ENCODE measurements at regions not wholly inside any gene's neighbourhood (a gene's known extent, or its start where the extent isn't known, plus 50 kb on each side); places are given as distances from the start of the nearest gene placed in this dataset.
"Not testable (repeated sequence)": the region's sequence is repeated elsewhere in the genome, so short reads cannot be mapped to it uniquely, and the experiment has no call there.

DNA sequence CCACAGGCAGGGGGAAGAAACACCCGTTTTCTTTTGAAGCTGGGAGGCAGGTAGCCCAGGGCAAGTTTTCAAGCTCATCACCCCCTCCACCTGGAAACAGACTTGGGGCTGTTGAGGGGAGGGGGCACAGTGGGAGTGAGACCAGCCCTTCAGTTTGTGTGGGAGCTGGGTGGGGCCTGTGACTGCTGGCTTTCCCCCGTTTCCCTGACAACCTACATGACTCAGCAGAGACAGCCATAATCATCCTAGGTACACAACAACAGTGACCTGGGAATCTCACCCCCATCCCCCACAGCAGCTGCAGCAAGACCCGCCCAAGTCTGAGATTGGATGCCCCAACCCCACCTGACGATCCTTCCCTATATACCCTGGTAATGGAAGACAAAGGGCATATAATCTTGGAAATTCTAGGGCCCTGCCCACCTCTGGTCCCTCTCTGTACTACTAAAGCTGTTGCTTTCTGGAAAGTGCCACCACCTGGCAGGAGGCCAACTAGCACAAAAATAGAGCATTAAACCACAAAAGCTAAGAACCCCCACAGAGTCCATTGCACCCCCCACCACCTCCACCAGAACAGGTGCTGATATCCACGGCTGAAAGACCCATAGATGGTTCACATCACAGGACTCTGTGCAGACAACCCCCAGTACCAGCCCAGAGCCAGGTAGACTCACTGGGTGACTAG, 422.2 kb upstream of the SGO1 start:
- no peak for DNase-seq

DNA sequence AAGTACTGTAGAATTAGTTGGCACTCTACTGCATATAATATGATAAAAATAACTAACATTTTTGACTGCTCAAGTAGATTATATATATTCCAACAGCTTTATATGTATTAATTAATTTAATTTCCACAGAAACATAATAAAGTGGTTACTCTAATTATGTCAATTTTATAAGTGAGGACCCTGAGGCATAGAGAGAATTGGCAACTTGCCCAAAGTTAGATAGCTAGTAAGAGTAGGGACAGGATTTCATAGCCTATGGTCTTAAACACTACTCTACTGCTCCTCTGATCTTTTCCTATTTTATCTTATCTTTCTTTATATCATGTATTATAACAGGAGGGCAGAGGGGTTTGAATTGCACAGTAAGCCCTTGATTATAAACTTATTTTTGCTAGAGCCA, 418.7 kb upstream of the SGO1 start:
- DNase-seq = no peak

DNA sequence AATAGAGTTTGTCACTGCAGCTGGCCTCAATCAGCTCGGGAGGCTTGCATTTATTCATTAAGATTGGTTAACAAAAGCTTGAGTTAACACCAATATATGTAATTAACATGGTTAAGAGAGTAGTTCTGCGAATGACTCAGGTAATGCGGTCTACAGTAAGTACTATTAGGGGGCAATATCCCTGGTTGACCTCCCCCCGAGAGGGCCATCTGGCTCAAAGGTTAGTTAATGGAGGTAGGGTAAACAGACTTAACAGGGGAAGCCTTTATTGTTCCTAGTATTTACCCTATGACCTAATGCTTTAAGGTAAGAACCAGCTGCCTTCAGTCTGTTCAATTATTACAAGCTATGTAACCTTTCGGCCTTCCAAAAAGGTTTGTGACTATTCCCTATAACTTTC, 403.3 kb upstream of the SGO1 start:
- no peak for DNase-seq

DNA sequence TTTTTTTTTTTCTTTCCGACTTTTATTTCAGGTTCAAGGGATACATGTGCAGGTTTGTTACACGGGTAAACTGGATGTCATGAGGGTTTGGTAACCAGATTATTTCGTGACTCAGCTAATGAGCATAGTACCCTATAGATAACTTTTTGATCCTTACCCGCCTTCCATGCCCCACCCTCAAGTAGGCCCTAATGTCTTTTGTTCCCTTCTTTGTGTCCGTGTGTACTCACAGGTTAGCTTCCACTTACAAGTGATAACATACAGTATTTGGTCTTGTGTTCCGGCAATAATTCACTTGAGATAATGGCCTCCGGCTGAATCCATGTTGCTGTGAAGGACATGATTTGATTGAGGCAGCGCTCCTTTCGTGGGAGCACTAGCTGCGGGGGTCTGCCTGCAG, 402.8 kb upstream of the SGO1 start:
- DNase-seq = no peak

GRCh38 chr3:20583648-20584047, 397.6 kb upstream of the SGO1 start:
- DNase-seq = no peak

DNA sequence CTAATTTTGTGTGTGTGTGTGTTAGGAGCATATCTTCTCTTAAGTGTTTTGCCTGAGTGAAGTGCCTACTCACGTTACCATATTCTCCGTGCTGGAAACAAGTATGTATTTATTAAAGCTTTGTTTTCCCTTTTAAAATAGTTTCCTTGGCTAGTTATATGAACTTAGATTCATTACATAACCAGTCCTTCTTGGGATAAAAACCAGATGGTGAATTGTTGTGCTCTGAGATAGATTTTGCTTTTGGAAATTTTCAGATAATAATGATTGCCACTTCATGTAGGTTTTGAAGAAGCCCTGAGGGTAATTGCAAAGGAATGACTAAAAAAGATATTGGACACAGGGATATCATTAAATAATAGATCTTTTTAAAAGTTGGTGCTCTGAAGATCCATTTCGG, 390.2 kb upstream of the SGO1 start:
- no peak for DNase-seq

- DNase-seq = no peak
These were observed 389.1 kb upstream of the SGO1 start for GRCh38 chr3:20575146-20575545.

DNA sequence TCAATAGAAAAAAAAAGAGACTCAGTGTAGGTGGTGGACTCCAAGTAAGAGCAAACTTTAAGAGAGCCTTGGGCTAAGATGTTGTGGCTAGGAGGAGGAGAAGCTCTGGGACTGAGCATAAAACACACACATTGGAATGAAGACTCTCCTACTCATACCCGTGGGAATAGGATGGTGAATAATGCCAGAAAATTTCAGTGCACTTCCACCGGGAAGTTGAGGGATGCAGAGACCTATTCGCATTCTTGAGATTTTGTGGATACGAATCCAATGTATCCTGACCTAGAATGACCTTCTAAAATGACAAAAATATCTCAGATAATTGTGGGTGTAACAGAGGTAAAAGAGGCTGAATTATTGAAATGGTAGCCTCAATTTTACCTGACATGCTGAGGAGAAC, 388.7 kb upstream of the SGO1 start:
- DNase-seq = no peak

DNA sequence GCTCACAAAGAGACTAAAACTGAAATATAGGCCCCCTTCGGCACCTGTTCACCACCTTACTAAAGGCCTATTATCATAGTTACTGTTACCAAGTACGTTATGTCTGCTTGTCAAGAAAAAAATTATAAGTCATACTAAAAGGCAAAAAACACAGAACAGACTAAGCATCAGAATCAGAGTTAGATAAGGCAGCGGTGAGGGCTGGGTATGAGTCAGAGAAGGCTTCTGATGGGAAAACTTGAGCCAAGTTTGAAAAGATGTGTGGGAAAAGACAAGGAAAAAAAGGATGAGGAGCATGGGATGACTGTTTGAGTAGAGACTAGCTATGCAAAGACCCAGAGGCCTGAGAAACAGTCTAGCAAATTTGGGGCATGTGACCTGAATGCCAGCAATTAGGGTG, 387.2 kb upstream of the SGO1 start:
- DNase-seq = no peak

- no peak for DNase-seq
These were observed 386.5 kb upstream of the SGO1 start for GRCh38 chr3:20572473-20572872.

- DNase-seq = no peak
These were observed 383.3 kb upstream of the SGO1 start for GRCh38 chr3:20569310-20569709.

GRCh38 chr3:20564966-20565365, 379.0 kb upstream of the SGO1 start:
- DNase-seq = no peak

DNA sequence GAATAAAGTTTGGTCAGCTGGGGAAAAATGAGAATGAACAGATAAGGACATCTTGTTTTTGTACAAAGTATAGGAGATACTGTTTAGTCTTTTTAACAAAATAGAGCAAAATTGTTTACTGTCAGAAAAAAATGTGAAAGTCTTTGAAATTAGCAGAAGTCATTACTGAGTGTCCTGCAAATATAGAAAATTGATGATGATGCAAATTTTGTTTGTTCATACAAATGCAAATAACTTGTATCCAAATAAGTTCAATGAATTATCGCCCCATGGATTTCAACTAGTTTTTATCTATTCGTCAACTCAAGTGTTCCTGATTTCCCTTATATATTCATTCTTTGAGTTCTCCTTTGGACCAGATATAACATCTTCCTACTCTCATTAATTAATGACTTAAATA, 378.0 kb upstream of the SGO1 start:
- no peak for DNase-seq

DNA sequence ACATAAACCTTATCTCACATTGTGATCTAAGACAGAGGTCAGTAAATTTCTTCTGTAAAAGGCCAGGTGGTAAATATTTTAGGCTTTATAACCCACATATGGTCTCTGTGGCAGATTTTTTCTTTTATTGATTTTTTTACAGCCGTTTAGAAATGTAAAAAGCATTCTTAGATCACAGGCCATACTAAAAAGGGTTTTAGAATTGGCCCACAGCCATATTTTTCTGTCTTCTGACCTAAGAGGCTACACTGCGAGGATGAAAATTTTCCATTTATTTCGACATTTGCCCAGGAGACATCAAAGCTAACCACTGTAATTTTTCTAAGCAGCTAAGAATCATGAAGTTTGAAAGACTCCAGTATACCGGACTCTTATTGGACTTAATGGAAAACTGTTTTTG, 377.2 kb upstream of the SGO1 start:
- no peak for DNase-seq

- DNase-seq = no peak
These were observed 375.2 kb upstream of the SGO1 start for GRCh38 chr3:20561166-20561565.

- DNase-seq = not testable (repeated sequence)
These were observed 374.4 kb upstream of the SGO1 start for GRCh38 chr3:20560446-20560845.

- DNase-seq = no peak
These were observed 372.2 kb upstream of the SGO1 start for GRCh38 chr3:20558161-20558560.

GRCh38 chr3:20556661-20557060, 370.7 kb upstream of the SGO1 start:
- no peak for DNase-seq

- DNase-seq = no peak
These were observed 366.7 kb upstream of the SGO1 start for GRCh38 chr3:20552605-20553275.

GRCh38 chr3:20547361-20548269, 361.6 kb upstream of the SGO1 start:
- DNase-seq = not testable (repeated sequence)

GRCh38 chr3:20546636-20547035, 360.6 kb upstream of the SGO1 start:
- DNase-seq = no peak

GRCh38 chr3:20543535-20544226, 357.7 kb upstream of the SGO1 start:
- no peak for DNase-seq

- no peak for DNase-seq
These were observed 354.1 kb upstream of the SGO1 start for GRCh38 chr3:20540066-20540465.

Measured in CD4-positive, alpha-beta T cell treated with Interleukin-17A for 4 hours (primary cell).